Activated naive CD4-positive, alpha-beta T cell treated with anti-CD3 and anti-CD28 coated beads, Interleukin-2, amount 50 U/mL, for 24 hours (primary cell): ENCODE measurements at regions not wholly inside any gene's neighbourhood (a gene's known extent, or its start where the extent isn't known, plus 50 kb on each side); places are given as distances from the start of the nearest gene placed in this dataset.
"Not testable (repeated sequence)": the region's sequence is repeated elsewhere in the genome, so short reads cannot be mapped to it uniquely, and the experiment has no call there.

Experiments
- H3K27ac Mint-ChIP-seq: one replicate; pipeline ENCODE4 v1.8.0; 2021; ENCODE audit warnings: mild to moderate bottlenecking, mixed read lengths
- H3K27me3 Mint-ChIP-seq: one replicate; pipeline ENCODE4 v1.8.0; 2021; ENCODE audit warnings: mixed read lengths
- H3K36me3 Mint-ChIP-seq: one replicate; pipeline ENCODE4 v1.8.0; 2021; ENCODE audit warnings: mixed read lengths
- H3K4me1 Mint-ChIP-seq: one replicate; pipeline ENCODE4 v1.8.0; 2021; ENCODE audit warnings: mixed read lengths
- H3K4me3 Mint-ChIP-seq: one replicate; pipeline ENCODE4 v1.8.0; 2021; ENCODE audit warnings: mild to moderate bottlenecking, mixed read lengths
- H3K9me3 Mint-ChIP-seq: one replicate; pipeline ENCODE4 v1.8.0; 2021; ENCODE audit warnings: mixed read lengths

DNA sequence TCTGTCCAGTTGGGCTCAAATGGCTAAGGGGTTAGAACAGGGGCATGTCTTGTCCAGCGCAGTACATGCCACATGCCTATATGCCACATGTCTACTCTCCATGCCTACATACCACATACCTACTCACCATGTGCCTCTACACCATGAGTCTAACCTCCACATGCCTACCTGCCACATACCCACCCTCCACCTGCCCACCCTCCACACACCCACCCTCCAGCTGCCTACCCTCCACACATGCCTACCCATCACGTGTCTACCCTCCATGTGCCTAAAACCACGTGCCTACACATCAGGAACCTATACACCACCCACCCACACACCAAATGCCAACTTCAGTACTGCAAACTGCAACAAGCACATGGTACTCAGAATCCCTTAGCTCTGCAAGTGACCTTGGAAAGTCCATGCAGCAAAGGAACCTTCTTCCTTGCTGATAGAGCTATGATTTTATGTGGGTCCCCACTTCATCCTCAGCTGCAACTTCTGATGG, 113.0 kb upstream of the CST7 start:
- no peaks in the 10 kb centered on the region for H3K36me3 Mint-ChIP-seq
- no peaks in the 10 kb centered on the region for H3K9me3 Mint-ChIP-seq
- no peak overlapping the region for H3K4me3 Mint-ChIP-seq
- no peak overlapping the region for H3K27ac Mint-ChIP-seq
- H3K27me3 Mint-ChIP-seq = peaks cover 2% of the 10 kb centered on the region
- H3K4me1 Mint-ChIP-seq = no peaks in the 10 kb centered on the region

DNA sequence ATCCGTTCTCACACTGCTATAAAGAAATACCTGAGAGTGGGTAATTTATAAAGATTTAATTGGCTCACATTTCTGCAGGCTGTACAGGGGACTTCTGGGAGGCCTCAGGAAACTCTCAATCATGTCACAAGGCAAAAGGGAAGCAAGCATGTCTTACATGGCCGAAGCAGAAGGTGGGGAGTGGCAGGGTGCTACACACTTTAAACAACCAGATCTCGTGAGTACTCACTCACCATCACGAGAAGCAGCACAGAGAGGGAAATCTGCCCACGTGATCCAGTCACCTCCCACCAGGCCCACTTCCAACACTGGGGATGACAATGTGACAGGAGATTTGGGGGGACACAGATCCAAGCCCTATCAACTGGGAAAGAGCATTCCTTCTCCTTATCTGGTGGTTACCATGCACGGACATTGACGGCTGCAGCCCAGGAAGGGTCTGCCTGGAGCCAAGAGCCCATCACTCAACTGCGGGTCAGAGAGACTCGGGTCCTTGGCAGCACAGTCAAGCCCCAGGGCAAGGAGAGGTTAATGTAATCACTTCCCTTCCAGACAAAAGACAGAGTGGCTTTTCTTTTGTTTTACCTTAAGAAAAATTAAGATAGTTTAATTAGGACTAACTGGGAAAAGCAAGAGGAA, 112.3 kb upstream of the CST7 start:
- Mint-ChIP-seq H3K4me1 (no peaks in the 10 kb centered on the region), H3K27me3 (peaks cover 2% of the 10 kb centered on the region)

DNA sequence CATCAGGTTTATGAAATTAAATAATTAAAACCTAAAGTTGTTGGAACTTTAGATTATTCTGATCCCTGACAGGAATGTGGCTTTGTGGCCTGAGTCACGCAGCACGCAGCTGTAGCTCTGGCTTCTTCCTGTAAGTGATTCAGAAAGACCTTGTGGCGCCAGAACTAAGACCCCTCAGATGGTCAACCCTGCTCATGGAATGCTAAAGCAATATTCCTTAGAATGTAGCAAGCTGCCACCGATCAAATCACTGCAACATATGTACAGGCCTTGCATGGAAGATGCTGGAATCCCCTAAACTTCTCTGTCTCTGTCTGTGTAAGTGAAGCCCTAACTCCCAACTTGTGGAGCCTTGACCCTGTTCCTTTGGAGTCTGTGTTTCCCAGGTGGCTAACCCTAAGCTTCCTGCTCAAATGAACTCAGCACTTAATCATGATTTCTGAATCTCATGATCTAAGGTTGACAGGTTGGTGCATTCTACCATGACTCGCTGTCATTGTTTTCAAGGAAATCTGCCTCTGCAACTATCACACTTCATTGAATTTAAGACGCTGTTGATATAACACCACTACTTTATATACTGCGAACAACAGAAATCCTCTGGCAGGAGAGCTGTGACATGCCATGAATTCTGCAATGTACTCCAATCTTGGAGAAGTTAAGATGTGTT, 111.2 kb upstream of the CST7 start:
- no peak overlapping the region for H3K4me3 Mint-ChIP-seq
- H3K4me1 Mint-ChIP-seq = no peaks in the 10 kb centered on the region
- no peaks in the 10 kb centered on the region for H3K36me3 Mint-ChIP-seq
- H3K9me3 Mint-ChIP-seq = no peaks in the 10 kb centered on the region
- H3K27me3 Mint-ChIP-seq = peaks cover 2% of the 10 kb centered on the region
- H3K27ac Mint-ChIP-seq = no peak overlapping the region

More for the DNA sequence above, 112.3 kb upstream of the CST7 start:
- H3K9me3 Mint-ChIP-seq = no peaks in the 10 kb centered on the region
- no peak overlapping the region for H3K27ac Mint-ChIP-seq
- no peaks in the 10 kb centered on the region for H3K36me3 Mint-ChIP-seq
- H3K4me3 Mint-ChIP-seq = no peak overlapping the region

DNA sequence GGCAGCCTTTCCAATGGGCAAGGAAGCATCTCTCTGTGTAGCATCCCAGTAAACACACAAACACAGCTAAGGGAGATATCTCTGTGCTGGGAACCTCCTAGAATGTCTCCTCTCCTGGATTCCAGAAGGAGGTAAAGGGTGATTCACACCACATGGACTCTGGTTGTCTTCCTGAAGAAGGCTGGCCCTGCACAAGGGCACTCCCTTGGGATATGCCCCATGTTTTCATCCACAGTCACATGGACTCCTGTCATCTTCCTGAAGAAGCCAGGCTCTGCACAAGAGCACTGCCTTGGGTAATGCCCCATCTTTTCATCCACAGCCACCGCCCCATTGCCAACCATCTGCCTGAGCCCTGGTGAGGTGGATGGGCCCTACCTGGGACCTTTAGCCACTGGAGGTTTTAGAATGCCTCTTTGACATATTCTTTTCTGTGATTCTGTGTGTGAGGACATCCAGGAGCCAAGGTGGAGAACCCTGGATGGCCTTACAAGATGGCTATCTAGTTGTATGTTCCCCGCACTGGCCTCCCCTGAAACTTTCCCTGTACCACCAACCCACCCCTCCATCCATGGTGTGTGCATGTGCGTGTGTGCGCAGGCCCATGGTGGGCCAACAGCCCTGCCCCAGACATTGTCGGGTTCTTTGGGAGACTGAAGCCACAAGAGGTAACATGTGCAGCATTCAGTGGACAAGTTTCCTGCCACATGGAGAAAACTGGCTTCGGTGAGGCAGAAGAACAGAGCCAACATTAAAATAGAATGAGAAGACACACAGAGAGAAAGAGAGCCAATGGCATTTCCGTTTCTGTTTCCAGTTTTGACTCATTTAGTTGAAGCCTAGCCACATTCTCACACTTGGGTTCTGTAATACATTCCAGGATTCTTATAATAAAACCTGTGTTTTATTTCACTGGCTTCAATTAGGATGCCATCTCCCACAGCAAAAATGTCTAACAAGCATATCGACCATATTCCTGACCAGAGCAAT, 110.2 kb upstream of the CST7 start:
- H3K4me1 Mint-ChIP-seq = no peaks in the 10 kb centered on the region
- H3K9me3 Mint-ChIP-seq = no peaks in the 10 kb centered on the region
- H3K27me3 Mint-ChIP-seq = peaks cover 2% of the 10 kb centered on the region
- no peaks in the 10 kb centered on the region for H3K36me3 Mint-ChIP-seq
- no peak overlapping the region for H3K27ac Mint-ChIP-seq
- H3K4me3 Mint-ChIP-seq = no peak overlapping the region

DNA sequence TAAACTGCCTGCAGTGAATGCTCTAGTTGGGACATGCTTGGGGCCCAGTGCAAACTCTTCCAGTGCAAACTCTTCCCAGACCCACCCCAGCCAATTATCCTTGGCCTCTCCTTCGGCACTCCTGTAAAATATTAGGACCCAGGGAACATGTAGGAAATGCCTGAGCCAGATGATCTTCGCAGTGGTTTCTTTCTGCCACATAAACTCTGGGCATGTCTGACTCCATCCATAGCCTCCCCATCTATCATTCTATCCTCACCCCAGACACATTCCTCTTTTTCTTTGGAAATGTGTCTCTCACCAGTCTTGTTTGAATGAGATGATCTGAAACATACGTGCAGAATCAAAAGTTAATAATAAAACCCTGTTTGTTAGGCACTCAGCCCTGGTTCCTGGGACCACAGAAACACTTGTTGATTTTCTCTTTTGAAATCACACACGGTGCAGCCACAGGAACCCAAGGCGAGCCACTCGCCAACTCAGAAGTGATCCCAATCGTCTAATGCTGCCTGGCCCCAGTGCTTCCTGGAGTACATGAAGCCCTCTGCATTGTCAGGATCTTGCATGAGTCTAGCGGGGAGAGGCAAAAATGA, 108.9 kb upstream of the CST7 start:
- Mint-ChIP-seq H3K4me3 (no peak overlapping the region), H3K27me3 (peaks cover 2% of the 10 kb centered on the region), H3K36me3 (no peaks in the 10 kb centered on the region), H3K4me1 (no peaks in the 10 kb centered on the region), H3K27ac (no peak overlapping the region), H3K9me3 (no peaks in the 10 kb centered on the region)

DNA sequence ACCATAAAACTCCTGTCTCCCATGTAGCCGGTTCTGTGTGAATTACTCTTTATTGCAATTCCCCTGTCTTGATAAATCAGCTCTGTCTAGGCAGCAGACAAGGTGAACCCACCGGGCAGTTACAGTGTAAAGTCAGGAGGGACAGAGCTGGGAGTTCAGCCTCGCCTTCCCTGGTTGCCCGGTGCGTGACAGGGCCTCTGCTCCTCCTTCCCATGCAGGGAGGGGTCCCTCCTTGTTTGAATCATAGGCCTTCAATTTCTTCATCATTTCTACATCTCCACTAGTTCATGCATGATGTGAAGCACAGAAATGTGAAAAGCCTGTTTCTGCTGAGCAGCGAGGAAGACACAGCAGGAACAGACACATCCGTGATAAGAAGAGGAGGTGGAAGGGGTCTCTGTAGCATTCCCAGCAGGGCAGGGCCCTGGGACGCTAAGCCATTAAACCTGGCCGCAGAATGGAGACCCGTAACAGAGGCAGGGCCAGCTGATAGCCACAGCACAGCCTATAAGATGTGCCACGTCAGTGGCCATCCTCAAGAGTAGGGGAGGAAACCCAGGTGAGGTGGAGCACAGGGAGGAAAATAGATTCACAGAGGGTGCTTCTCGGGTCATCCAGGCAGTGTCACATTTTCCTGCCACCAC, 106.7 kb upstream of the CST7 start:
- no peak overlapping the region for H3K4me3 Mint-ChIP-seq
- peaks cover 7% of the 10 kb centered on the region for H3K9me3 Mint-ChIP-seq
- H3K4me1 Mint-ChIP-seq = no peaks in the 10 kb centered on the region
- no peaks in the 10 kb centered on the region for H3K36me3 Mint-ChIP-seq
- H3K27me3 Mint-ChIP-seq = peaks cover 3% of the 10 kb centered on the region
- no peak overlapping the region for H3K27ac Mint-ChIP-seq

DNA sequence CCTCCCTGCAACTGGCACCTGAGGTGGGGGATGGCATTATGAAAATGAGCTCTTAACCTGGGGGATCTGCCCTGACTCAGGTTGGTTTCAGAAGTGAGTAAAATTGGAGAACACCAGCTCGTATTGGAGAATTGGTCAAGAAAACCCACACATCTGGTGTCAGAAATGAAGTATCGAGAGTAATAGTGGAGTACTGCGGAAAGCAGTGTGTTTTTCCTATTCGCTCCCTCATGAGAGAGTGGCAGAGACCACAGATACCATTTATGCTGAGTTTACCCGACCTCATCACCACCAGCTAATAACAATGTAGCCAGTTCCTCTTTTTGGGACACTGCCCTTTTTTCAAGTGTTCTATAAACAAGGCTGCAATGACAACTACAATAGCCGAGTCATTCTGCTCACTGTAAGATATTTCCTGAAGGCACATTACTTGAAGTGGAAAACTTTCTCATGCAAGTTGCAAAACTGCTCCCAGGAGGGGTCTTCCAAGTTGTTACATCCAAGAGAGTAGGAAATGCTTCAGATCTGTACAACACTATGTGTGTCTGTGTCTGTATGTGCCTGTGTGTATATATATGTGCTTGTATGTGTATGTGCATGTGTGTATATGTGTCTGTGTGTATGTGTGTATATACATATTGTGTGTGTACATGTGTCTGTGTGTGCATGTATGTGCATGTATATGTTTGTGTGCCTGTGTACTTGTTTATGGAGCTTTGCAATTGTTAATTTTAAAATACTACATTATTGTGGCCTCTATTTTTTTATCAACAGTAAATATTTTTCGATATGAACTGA, 106.0 kb upstream of the CST7 start:
- Mint-ChIP-seq H3K4me1 (no peaks in the 10 kb centered on the region), H3K27ac (no peak overlapping the region), H3K9me3 (peaks cover 13% of the 10 kb centered on the region), H3K27me3 (peaks cover 3% of the 10 kb centered on the region), H3K36me3 (peaks cover under 1% of the 10 kb centered on the region), H3K4me3 (no peak overlapping the region)

DNA sequence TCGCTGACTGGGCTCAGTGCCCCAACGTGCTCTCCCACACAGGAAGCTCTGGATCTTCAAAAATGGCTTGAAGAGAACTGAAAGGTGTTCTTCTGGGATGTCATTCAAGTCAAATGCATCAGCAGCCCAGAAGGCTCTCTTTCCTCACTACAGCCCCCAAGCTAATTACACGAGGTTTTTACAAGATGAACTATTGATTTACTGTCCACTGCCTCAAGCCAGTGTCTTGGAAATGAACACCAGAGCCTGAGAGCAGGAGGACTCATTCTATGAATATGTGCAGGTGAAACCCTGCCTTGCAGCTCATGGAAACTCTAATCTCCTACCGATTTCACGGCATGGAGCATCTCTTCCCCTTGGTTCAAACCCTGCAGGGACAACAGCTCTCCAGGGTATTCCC, 98.9 kb upstream of the CST7 start:
- no peak overlapping the region for H3K27ac Mint-ChIP-seq
- H3K9me3 Mint-ChIP-seq = peaks cover 29% of the 10 kb centered on the region
- H3K36me3 Mint-ChIP-seq = peaks cover 4% of the 10 kb centered on the region
- no peak overlapping the region for H3K4me3 Mint-ChIP-seq
- no peaks in the 10 kb centered on the region for H3K4me1 Mint-ChIP-seq
- peaks cover 13% of the 10 kb centered on the region for H3K27me3 Mint-ChIP-seq

DNA sequence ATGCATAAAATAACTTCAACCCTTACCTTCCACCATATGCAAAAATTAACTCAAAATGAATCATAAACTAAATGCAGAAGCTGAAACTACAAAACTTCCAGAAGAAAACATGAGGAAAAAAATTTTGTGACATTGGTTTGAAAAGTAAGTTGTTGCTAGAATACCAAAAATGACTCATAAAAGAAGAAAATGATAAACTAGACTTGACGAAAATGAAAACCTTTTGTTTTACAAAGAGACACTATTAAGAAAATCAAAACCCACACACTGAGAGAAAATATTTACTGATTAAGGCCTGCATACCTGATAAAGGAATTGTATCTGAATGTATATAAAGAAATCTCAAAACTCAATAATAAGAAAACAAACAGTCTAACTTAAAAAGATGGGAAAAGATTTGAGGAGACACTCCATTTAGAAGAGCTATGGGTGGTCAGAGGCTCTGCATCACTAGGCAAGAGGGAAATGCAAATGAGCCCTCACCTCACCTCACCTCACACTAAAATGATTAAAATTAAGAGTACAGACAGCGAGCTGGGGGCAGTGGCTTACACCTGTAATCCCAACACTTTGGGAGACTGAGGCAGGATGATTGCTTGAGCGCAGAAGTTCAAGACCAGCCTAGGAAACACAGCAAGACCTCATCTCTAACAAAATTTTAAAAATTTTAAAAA, 97.6 kb upstream of the CST7 start:
- Mint-ChIP-seq H3K4me3 (no peak overlapping the region), H3K36me3 (peaks cover 4% of the 10 kb centered on the region), H3K27ac (no peak overlapping the region), H3K9me3 (peaks cover 29% of the 10 kb centered on the region), H3K4me1 (no peaks in the 10 kb centered on the region), H3K27me3 (peaks cover 12% of the 10 kb centered on the region)

DNA sequence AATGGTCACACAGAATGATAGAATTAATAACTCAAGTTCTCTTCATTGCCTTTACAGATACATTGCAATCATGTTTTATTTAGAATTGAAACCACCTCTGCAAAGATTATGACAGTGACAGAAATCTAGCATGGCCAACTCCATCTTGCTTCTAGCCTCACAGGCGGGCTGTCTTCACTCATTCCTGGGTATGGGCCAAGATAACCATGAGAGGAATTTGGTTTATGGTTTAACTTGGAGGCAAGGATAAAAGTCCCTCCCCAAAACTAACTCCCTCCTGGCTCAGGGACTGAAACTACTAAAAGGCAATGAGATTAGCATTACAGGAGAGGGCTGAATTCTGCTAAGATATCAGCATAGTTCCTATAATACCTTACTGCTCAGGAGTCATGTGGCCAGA, 95.2 kb upstream of the CST7 start:
- H3K36me3 Mint-ChIP-seq = peaks cover 2% of the 10 kb centered on the region
- no peaks in the 10 kb centered on the region for H3K4me1 Mint-ChIP-seq
- no peak overlapping the region for H3K4me3 Mint-ChIP-seq
- no peak overlapping the region for H3K27ac Mint-ChIP-seq
- H3K9me3 Mint-ChIP-seq = peaks cover 13% of the 10 kb centered on the region
- H3K27me3 Mint-ChIP-seq = peaks cover 13% of the 10 kb centered on the region

DNA sequence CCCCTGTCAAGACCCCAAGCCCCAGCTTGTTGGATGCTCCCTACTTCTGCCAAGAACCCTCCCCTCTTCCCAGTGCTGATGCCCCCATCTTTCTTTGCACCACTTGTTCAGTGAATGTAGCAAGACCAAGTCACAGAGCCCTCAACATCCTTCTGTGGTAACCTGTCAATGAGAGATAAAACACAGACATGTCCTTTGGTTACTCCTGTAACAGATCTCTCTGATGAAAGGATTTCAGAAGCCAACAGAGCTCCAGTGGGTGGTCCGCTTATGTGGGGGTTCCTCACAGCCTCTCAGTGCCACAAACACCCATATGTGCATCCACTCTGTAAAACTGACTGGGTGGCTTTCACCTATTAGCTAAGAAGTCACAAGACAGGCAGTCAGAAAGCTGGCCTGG, 93.2 kb upstream of the CST7 start:
- Mint-ChIP-seq H3K4me1 (no peaks in the 10 kb centered on the region), H3K27ac (no peak overlapping the region), H3K9me3 (peaks cover 7% of the 10 kb centered on the region), H3K4me3 (no peak overlapping the region), H3K27me3 (peaks cover 15% of the 10 kb centered on the region), H3K36me3 (peaks cover 5% of the 10 kb centered on the region)

DNA sequence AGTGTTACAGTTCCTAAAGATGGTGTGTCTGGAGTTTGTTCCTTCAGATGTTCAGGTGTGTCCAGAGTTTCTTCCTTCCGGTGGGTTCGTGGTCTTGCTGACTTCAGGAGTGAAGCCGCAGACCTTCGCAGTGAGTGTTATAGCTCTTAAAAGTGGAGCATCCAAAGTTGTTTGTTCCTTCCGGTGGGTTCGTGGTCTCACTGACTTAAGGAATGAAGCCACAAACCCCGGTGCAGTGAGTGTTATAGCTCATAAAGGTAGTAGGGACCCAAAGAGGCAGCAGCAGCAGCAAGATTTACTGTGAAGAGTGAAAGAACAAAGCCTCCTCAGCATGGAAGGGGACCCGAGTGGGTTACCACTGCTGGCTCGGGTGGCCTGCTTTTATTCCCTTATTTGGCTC, 90.6 kb upstream of the CST7 start:
- H3K4me3 Mint-ChIP-seq, H3K36me3 Mint-ChIP-seq, H3K9me3 Mint-ChIP-seq, H3K4me1 Mint-ChIP-seq, H3K27ac Mint-ChIP-seq: not testable (repeated sequence)
- peaks cover 13% of the 10 kb centered on the region for H3K27me3 Mint-ChIP-seq

DNA sequence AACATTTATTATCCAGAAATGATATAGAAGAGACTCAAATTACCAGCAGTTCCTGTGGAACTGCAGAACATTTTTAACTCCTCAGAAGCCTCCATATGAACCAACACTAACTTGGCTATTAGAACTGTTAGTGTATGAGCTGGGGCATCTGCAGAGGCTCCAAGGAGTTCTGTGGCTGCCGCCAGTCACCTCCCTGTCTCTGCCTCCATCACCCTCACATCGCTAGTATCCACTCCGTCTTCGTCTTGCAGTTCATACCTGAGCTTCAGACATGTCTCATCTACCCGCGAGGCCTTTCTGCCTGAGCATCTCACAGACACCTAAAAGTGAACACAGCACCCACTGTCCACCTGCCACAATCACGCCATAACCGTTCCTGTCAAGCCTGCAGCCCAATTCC, 89.5 kb upstream of the CST7 start:
- Mint-ChIP-seq H3K27ac (peak overlapping the region; percentile 9), H3K4me1 (no peaks in the 10 kb centered on the region), H3K27me3 (peaks cover 9% of the 10 kb centered on the region), H3K4me3 (no peak overlapping the region), H3K36me3 (peaks cover 3% of the 10 kb centered on the region), H3K9me3 (peaks cover 1% of the 10 kb centered on the region)

DNA sequence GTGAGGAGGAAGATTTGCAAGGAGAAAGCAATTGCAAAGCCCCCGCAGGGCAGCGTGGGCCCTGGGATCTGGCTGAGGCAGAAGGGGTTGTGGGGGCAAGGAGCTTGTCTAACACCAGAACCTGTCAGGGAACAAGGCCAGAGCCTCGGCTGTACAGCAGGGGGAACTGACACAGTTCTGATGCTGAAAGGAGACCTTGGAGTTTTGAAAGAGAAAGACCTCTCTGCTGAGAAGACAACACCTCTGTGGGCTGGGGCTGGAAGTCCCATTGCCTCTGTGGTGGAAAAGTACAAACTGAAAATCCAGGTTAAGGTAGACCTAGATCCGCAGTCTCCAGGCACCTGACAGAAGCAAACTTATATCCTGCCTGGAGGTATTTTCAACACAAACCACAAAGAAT, 86.9 kb upstream of the CST7 start:
- Mint-ChIP-seq H3K4me3 (no peak overlapping the region), H3K27ac (no peak overlapping the region), H3K9me3 (no peaks in the 10 kb centered on the region), H3K27me3 (peaks cover 8% of the 10 kb centered on the region), H3K4me1 (no peaks in the 10 kb centered on the region), H3K36me3 (peaks cover 3% of the 10 kb centered on the region)
